ELF-1 (cell line): ENCODE measurements at regions not wholly inside any gene's neighbourhood (a gene's known extent, or its start where the extent isn't known, plus 50 kb on each side); places are given as distances from the start of the nearest gene placed in this dataset.
"Not testable (repeated sequence)": the region's sequence is repeated elsewhere in the genome, so short reads cannot be mapped to it uniquely, and the experiment has no call there.

Experiments used
- DNase-seq: peaks from one replicate; pipeline ENCODE4 v3.0.0-alpha.2; 2016; ENCODE audit warnings: low read depth, low spot score

- no peak for DNase-seq
These were observed 98.0 kb downstream of the SYF2 start for GRCh38 chr1:25134307-25134706.

GRCh38 chr1:25131794-25132193 is 100.5 kb downstream of the SYF2 start:
- DNase-seq = no peak

GRCh38 chr1:25130895-25131294 is 101.4 kb downstream of the SYF2 start:
- no peak for DNase-seq

GRCh38 chr1:25129380-25129779 is 102.9 kb downstream of the SYF2 start:
- DNase-seq = no peak

- DNase-seq = no peak
These were observed 104.1 kb downstream of the SYF2 start for GRCh38 chr1:25128121-25128621.

GRCh38 chr1:25126562-25126961 is 105.7 kb downstream of the SYF2 start:
- DNase-seq = no peak

- no peak for DNase-seq
These were observed 108.8 kb downstream of the SYF2 start for GRCh38 chr1:25123551-25123950.

GRCh38 chr1:25122747-25123146 is 109.6 kb downstream of the SYF2 start:
- DNase-seq = no peak

- DNase-seq = no peak
These were observed 112.0 kb downstream of the SYF2 start for GRCh38 chr1:25120281-25120680.

GRCh38 chr1:25118546-25118945 is 113.8 kb downstream of the SYF2 start:
- DNase-seq = no peak

- peak; percentile 71 for DNase-seq
These were observed 115.0 kb downstream of the SYF2 start for GRCh38 chr1:25117233-25117823.

- DNase-seq = no peak
These were observed 115.5 kb downstream of the SYF2 start for GRCh38 chr1:25116832-25117231.

GRCh38 chr1:25116117-25116516 is 116.2 kb downstream of the SYF2 start:
- DNase-seq = not testable (repeated sequence)

- no peak for DNase-seq
These were observed 118.6 kb downstream of the SYF2 start for GRCh38 chr1:25113731-25114130.

- DNase-seq = no peak
These were observed 119.2 kb downstream of the SYF2 start for GRCh38 chr1:25113086-25113485.

GRCh38 chr1:25112400-25112799 is 119.9 kb downstream of the SYF2 start:
- DNase-seq = no peak

- peak; percentile 27 for DNase-seq
These were observed 120.6 kb downstream of the SYF2 start for GRCh38 chr1:25111706-25112105.

- no peak for DNase-seq
These were observed 121.8 kb downstream of the SYF2 start for GRCh38 chr1:25110485-25110884.

GRCh38 chr1:25110036-25110435 is 122.3 kb downstream of the SYF2 start:
- DNase-seq = no peak

GRCh38 chr1:25109531-25109951 is 122.8 kb downstream of the SYF2 start:
- no peak for DNase-seq

GRCh38 chr1:25107643-25108010 is 124.7 kb downstream of the SYF2 start:
- no peak for DNase-seq

GRCh38 chr1:25106976-25107642 is 125.2 kb downstream of the SYF2 start:
- no peak for DNase-seq

- no peak for DNase-seq
These were observed 126.0 kb downstream of the SYF2 start for GRCh38 chr1:25106352-25106751.
